Common myeloid progenitor, CD34-positive (primary cell): ENCODE measurements at regions not wholly inside any gene's neighbourhood (a gene's known extent, or its start where the extent isn't known, plus 50 kb on each side); places are given as distances from the start of the nearest gene placed in this dataset.
"Not testable (repeated sequence)": the region's sequence is repeated elsewhere in the genome, so short reads cannot be mapped to it uniquely, and the experiment has no call there.

Source experiments
- CTCF ChIA-PET: fragments of 350-600 bp; sonication (Branson Sonifier 250); formaldehyde crosslinking; loops from one replicate; lab custom pipeline; 2021; ENCODE audit warnings: antibody characterized with exemption; lab: Charles Lee
- POLR2A ChIA-PET: fragments of 350-600 bp; sonication (Branson Sonifier 250); formaldehyde crosslinking; loops from one replicate; lab custom pipeline; 2021; ENCODE audit warnings: antibody characterized with exemption; lab: Charles Lee
- DNase-seq, 3 donors: peaks; one replicate each; pipeline versions ENCODE4 v3.0.0 to v3.0.0-alpha.2; 2013
- H3K27ac ChIP-seq, 2 experiments: 1 replicate in 1 of 2; 2 replicates in 1 of 2; pipeline ENCODE4 v1.7.0; 2013; ENCODE audit warnings: inconsistent platforms in 2 of 2, low read length in 2 of 2, mild to moderate bottlenecking in 2 of 2, low read depth in 1 of 2, moderate library complexity in 1 of 2; ENCODE audit not compliant: severe bottlenecking in 2 of 2, insufficient read depth in 1 of 2, poor library complexity in 1 of 2
- H3K27me3 ChIP-seq, 5 experiments: replicated peaks in 2 of 5; 1 replicate in 3 of 5; 2 replicates in 2 of 5; pipeline versions ENCODE4 v1.6.1 to v1.7.0; 2013; ENCODE audit warnings: low read length in 4 of 5, mild to moderate bottlenecking in 2 of 5, moderate library complexity in 2 of 5, inconsistent platforms in 1 of 5; ENCODE audit not compliant: insufficient read depth in 5 of 5, control insufficient read depth in 4 of 5
- H3K36me3 ChIP-seq, 4 experiments: 1 replicate in 2 of 4; 2 replicates in 2 of 4; pipeline versions ENCODE4 v1.6.1 to v1.7.0; 2013; ENCODE audit warnings: low read length in 3 of 4, control low read depth in 1 of 4, mild to moderate bottlenecking in 1 of 4; ENCODE audit not compliant: control insufficient read depth in 4 of 4, insufficient read depth in 4 of 4
- H3K4me1 ChIP-seq, 4 experiments: 1 replicate in 3 of 4; 2 replicates in 1 of 4; pipeline versions ENCODE4 v1.6.1 to v1.7.1; 2013; ENCODE audit warnings: low read length in 3 of 4, mild to moderate bottlenecking in 3 of 4, control low read depth in 1 of 4, inconsistent platforms in 1 of 4, moderate library complexity in 1 of 4; ENCODE audit not compliant: control insufficient read depth in 4 of 4, insufficient read depth in 4 of 4; ENCODE audit errors: control extremely low read depth in 1 of 4
- H3K4me3 ChIP-seq, 7 experiments: 1 replicate in 4 of 7; 2 replicates in 3 of 7; pipeline versions ENCODE4 v1.5.1 to v1.7.0; 2013; ENCODE audit warnings: mild to moderate bottlenecking in 7 of 7, low read length in 6 of 7, moderate library complexity in 6 of 7, inconsistent platforms in 2 of 7, low read depth in 2 of 7, control low read depth in 1 of 7; ENCODE audit not compliant: insufficient read depth in 4 of 7, control insufficient read depth in 1 of 7; ENCODE audit errors: extremely low read depth in 1 of 7
- H3K9me3 ChIP-seq, 5 experiments: 1 replicate in 4 of 5; 2 replicates in 1 of 5; pipeline versions ENCODE4 v1.6.1 to v1.7.1; 2013; ENCODE audit warnings: low read length in 4 of 5, mild to moderate bottlenecking in 2 of 5, inconsistent platforms in 1 of 5, low read depth in 1 of 5, moderate library complexity in 1 of 5; ENCODE audit not compliant: control insufficient read depth in 4 of 5, insufficient read depth in 2 of 5; ENCODE audit errors: control extremely low read depth in 1 of 5
- WGBS: methylation state at CpG from one replicate; pipeline ENCODE4 v1.1.5; 2013; ENCODE audit not compliant: insufficient coverage; 5-methylcytosine and 5-hydroxymethylcytosine counted together

GRCh38 chr14:105995011-105995710 is 468.8 kb downstream of the TMEM121 start:
- CTCF ChIA-PET: interaction anchor here (0.6 to 2.2 kb wide), 5 partner anchors 8 to 317 kb away, joined by 3 to 8 read pairs (median 5); no protein-coding TSS in a partner anchor
- 13% methylated on average over 1 of the region's 4 CpGs for WGBS
- not testable (repeated sequence) for H3K4me3 ChIP-seq

GRCh38 chr14:105998597-105998996 is 472.2 kb downstream of the TMEM121 start:
- H3K27me3 ChIP-seq, H3K36me3 ChIP-seq, H3K9me3 ChIP-seq, H3K27ac ChIP-seq, POLR2A ChIA-PET, H3K4me3 ChIP-seq: not testable (repeated sequence)
- peaks cover 0 to 32% (median 19%) of the 10 kb centered on the region in 4 experiments for H3K4me1 ChIP-seq
- no CpG with 5 or more reads among the region's 1 CpG for WGBS
- peak in 2 of 3 donors; percentile 34 to 42 for DNase-seq
- CTCF ChIA-PET: interaction anchor here (0.7 kb wide), 1 partner anchor 10 kb away, joined by 3 read pairs; no protein-coding TSS in a partner anchor

More at GRCh38 chr14:105995011-105995710, 468.8 kb downstream of the TMEM121 start:
- POLR2A ChIA-PET, H3K36me3 ChIP-seq, H3K9me3 ChIP-seq, H3K27ac ChIP-seq, H3K27me3 ChIP-seq: not testable (repeated sequence)
- H3K4me1 ChIP-seq: peaks cover 0 to 28% (median 12%) of the 10 kb centered on the region in 4 experiments
- peak in 2 of 3 donors; percentile 44 to 58 for DNase-seq

GRCh38 chr14:105999361-106000028 is 473.1 kb downstream of the TMEM121 start:
- POLR2A ChIA-PET: no interaction called here
- Histone ChIP-seq H3K4me1 (peaks cover 7 to 35% (median 22%) of the 10 kb centered on the region in 4 experiments), H3K36me3 (no peaks in the 10 kb centered on the region), H3K27ac (no peak overlapping the region), H3K27me3 (no peaks in the 10 kb centered on the region), H3K4me3 (no peak overlapping the region), H3K9me3 (peaks cover 0 to 7% (median 0%) of the 10 kb centered on the region in 5 experiments)
- peak; percentile 92 to 94 (median 92) for DNase-seq
- CTCF ChIA-PET: interaction anchor here (0.7 kb wide), 1 partner anchor 11 kb away, joined by 3 read pairs; no protein-coding TSS in a partner anchor
- WGBS: 64% methylated on average over 9 of the region's 15 CpGs

- 72% methylated on average over 4 of the region's 12 CpGs for WGBS
- H3K27ac ChIP-seq, H3K4me3 ChIP-seq, POLR2A ChIA-PET, H3K36me3 ChIP-seq, H3K9me3 ChIP-seq, H3K27me3 ChIP-seq: not testable (repeated sequence)
- DNase-seq: peak in 1 of 3 donors; percentile 42
- CTCF ChIA-PET: interaction anchor here (0.7 kb wide), 1 partner anchor 26 kb away, joined by 6 read pairs; no protein-coding TSS in a partner anchor
- peaks cover 8 to 35% (median 22%) of the 10 kb centered on the region in 4 experiments for H3K4me1 ChIP-seq
Measured at GRCh38 chr14:106000029-106000511, 473.7 kb downstream of the TMEM121 start.

- DNase-seq: peak in 1 of 3 donors; percentile 32
Measured at GRCh38 chr14:106001277-106001676, 474.9 kb downstream of the TMEM121 start.

GRCh38 chr14:106003351-106003750 is 477.0 kb downstream of the TMEM121 start:
- POLR2A ChIA-PET: no interaction called here
- DNase-seq: peak in 2 of 3 donors; percentile 65 to 80
- no peaks in the 10 kb centered on the region for H3K36me3 ChIP-seq
- H3K4me1 ChIP-seq: peaks cover 8 to 44% (median 29%) of the 10 kb centered on the region in 4 experiments
- CTCF ChIA-PET: interaction anchor here (0.6 to 1.4 kb wide), 4 partner anchors 8 to 29 kb away, joined by 3 to 5 read pairs (median 4); no protein-coding TSS in a partner anchor
- no peak overlapping the region for H3K4me3 ChIP-seq
- no peak overlapping the region for H3K27ac ChIP-seq
- H3K9me3 ChIP-seq: peaks cover 0 to 11% (median 0%) of the 10 kb centered on the region in 5 experiments
- no peaks in the 10 kb centered on the region for H3K27me3 ChIP-seq

More at GRCh38 chr14:106001277-106001676, 474.9 kb downstream of the TMEM121 start:
- H3K4me1 ChIP-seq: peaks cover 8 to 43% (median 28%) of the 10 kb centered on the region in 4 experiments
- CTCF ChIA-PET: interaction anchor here (0.8 to 1.8 kb wide), 9 partner anchors 10 to 129 kb away, joined by 3 to 20 read pairs (median 3); no protein-coding TSS in a partner anchor
- H3K9me3 ChIP-seq, H3K27ac ChIP-seq, H3K4me3 ChIP-seq, H3K27me3 ChIP-seq, POLR2A ChIA-PET, H3K36me3 ChIP-seq: not testable (repeated sequence)
- no CpG with 5 or more reads among the region's 3 CpGs for WGBS
